ENCODE measurements at regions not wholly inside any gene's neighbourhood (a gene's known extent, or its start where the extent isn't known, plus 50 kb on each side); places are given as distances from the start of the nearest gene placed in this dataset.

DNA sequence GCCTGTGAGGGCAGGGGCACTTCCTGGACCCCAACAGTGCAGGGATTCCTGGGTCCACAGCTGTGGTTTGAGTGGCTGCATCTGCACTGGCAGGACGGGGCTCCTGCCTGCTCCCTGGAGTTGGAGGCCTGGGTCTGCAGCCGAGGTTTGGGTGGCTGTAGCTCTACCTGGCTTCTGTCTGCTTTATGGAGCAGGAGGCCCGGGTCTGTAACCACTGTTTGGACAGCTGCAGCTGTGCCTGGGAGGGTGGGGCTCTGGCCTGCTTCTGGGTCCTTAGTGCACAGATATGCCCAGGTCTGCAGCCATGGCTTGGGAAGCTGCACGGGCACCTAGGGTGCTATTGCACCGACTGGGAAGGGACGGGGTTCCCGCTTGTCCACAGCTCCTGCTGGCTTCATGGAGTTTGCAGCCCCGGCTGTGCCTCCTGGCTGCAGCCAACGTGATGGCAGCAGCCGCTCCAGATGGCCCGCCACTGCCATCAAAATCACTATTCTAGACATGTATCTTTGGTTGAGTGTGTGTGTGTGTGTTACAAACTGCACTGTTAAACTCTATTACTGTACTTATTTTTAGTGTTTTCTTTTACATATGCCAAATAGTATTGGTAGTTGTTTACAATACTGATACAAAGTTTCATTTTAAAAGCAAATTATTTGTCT, 412.3 kb upstream of the KIRREL3 start:
- DNase-seq (ENCODE audit: low spot score) = no peak

DNA sequence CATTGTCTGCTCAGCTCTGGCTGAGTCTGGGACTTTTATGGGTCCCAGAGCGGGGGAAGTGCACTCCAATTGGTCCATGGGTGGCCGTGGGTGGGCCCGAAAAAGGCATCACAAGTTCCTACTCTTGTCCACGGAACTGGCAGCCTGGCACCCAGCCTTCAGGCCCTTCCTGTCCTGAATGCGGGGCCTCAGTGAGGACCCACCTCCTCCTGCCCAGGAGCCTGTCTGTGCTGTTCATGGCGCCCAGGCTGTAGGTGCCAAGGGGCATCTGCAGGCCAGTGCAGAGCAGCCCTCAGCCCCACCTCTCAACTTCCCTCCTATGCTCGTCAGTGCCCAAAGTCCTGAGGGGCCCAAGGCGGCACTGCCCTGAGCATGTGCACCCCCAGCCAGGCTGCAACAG, 411.7 kb upstream of the KIRREL3 start:
- DNase-seq (ENCODE audit: low spot score) = no peak

DNA sequence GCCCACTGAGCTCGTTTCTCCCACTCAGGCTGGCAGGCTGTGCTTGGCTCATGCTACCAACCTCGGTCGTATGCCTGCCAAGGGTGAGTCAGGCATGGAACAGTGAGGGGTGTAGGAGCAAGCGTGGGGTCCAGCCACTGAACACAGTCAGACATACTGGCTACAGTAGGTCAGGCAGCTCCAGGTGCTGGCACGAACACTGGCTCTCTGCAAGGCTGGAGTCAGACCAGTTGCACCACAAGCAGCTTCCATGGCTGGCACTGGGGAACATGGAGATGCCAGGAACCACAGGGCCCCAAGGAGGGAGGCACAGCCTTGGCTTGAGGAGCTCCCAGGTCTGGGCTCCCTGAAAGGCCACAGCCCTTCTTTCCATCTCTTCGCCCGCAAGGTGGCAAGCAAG, 410.7 kb upstream of the KIRREL3 start:
- no peak for DNase-seq (ENCODE audit: low spot score)

DNA sequence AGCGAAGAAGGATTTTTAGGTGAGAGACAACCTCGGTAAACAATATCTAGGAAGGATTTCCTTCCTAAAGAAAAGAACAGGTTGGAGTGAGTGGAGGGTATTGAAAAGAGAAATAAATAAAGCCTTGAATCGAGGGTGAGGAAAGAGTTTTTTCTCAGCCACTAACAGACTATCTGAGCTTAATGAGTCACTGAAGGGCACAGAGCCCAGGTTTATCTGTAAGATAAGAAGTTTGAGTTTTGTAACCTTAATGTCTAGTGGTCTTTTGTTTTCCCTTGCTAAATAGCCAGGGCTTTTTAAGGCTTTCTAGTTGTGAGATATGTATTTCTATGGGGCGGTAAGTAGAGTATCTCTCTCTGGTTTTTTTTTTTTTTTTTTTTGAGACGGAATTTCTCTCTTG, 394.5 kb upstream of the KIRREL3 start:
- DNase-seq (ENCODE audit: low spot score) = no peak

DNA sequence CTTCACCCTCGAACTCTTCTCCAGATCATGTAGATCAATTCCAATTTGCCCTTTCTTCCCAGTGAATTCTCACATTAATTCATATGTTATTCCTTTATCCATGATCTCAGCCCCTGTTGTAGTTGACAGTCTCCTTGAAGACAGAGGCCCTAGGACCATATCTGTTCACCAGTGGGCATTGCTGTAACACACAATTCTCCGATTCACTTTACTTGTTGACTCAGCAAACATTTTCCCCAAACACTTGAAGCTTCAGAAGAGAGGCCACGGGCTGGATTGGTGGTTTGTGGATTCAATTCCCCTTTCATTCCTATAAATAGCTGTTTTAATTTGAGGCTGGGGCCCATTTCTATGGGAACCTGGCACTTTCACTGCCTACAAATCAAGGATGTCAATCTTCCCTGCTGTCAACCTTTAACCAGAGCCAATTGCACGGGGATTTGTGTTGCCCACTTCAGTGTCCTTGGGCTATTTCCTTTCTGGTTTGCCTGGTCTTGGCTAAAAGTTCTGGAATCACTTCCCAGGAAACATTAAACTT, 393.0 kb upstream of the KIRREL3 start:
- DNase-seq (ENCODE audit: low spot score) = no peak

DNA sequence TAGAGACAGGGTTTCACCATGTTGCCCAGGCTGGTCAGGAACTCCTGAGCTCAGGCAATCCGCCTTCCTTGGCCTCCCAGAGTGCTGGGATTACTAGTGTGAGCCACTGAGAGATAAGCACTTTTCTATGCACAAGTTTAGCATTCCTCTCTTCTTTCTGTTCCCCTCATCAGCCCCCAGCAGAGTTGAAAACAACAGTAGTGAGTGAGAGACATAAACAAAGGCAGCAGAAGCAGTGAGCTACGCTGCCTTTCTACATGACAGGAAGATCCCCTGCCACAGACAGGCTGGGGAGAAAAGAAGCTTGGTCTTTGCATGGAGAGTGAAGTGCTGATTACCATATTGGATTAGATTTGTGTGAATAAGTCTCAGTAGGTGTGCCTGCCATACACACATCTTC, 392.0 kb upstream of the KIRREL3 start:
- DNase-seq (ENCODE audit: low spot score) = no peak

DNA sequence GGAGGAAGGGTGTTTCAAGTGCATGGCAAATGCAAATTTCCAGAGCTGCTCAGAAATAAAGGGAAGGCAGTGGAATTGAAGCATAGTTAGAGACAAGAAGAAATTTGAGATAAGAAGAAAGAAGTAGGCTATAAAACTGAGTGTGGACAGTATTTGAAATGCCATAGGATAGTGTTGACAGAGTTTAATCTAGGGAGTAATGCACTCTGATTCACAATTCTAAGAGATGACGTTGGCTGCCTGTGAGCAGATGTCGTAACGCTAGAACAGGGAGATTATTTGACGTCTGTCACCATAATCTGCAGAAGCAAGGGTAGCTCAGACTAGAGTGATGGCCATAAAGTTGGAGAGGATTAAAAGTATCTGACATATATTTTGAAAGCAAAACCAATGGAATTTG, 389.9 kb upstream of the KIRREL3 start:
- no peak for DNase-seq (ENCODE audit: low spot score)

DNA sequence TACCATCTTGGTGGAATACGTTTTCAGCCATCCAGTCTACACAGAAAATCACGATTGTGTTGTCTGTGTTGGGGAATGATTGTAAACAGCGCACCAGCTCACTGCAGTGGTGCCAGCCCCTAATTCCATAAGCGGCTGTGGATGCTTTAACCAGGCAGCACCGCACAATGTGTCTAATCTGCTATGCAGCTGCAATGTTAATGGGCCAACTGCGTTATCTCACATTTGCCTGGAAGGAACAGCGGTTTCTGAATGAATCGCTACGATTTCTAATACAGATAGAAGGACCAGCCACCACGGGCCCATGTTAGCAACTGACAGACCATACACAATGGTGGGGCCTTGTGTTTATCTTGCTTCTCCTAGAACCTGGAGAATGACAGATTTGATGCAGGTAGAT, 384.5 kb upstream of the KIRREL3 start:
- no peak for DNase-seq (ENCODE audit: low spot score)

DNA sequence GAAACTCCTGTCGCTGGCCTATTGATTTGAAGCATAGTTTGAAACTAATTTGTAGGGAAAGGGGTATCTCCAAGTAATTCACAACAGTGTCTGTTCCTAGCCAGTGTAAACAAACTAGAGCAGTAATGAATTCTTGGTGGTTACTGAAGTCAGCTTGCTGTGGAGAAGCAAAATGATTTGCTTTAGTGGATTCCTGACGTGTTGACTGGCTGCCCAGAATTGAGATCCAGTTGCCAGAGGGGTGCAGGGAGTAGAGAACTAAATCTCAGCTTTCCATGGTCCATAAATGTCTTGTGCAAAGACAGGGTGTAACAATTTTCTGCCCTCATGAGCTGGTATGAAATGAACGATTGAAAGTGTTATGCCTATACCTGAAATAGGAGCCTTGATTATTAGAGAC, 382.5 kb upstream of the KIRREL3 start:
- no peak for DNase-seq (ENCODE audit: low spot score)

DNA sequence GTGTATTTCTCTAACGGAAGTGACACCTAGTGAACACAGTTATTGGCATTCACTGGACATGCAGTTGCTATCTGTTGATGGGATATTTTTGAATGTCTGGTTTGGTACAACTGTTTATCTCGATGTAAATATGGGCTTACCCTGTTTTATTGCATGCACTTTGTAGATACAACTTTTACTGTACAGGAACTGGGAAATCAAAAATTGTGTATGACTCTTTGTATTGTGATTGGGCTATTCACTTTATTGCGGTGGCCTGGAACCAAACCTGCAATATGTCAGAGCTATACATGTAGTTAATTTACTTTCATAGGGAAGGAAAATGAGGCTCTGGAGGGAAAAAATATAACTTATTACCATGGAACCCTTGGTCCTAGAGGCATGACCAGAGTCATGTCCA, 380.7 kb upstream of the KIRREL3 start:
- no peak for DNase-seq (ENCODE audit: low spot score)

DNA sequence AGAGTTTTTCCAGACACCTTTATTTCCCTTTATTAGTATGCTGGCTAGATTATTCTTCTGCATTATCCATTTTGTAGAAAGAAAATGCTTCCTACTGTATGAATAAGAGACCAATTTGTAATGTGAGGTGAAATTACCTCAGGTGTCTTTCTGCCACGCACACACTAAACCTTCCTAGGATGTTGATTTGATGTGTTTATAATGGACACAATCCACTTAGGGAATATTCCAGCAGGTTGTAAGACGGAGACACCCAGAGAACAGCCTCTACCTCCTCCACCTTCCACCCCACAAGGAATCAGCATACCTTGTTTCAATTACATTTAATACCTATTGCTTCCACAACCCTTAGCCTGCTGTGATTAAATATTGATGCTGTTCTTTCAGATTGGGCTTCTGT, 379.1 kb upstream of the KIRREL3 start:
- DNase-seq (ENCODE audit: low spot score) = no peak

DNA sequence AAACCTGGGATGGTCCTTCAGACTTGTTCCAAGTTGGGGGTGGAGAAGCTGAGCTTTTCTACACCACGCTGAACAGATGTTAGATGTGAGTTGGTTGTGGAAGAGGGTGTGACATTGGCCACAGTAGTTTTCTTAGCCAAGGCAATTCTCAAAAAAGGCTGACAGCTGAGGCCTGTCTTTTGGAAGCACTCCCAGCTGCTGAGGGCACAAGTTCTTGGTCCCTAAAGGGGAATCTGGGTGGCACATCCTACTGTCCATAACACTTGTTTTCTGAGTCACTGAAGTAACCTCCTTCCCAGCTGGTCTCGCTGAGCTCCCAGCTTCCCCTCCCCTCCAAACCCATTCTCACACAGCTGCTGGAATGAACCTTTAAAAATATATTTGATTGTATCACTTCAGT, 375.7 kb upstream of the KIRREL3 start:
- no peak for DNase-seq (ENCODE audit: low spot score)

DNA sequence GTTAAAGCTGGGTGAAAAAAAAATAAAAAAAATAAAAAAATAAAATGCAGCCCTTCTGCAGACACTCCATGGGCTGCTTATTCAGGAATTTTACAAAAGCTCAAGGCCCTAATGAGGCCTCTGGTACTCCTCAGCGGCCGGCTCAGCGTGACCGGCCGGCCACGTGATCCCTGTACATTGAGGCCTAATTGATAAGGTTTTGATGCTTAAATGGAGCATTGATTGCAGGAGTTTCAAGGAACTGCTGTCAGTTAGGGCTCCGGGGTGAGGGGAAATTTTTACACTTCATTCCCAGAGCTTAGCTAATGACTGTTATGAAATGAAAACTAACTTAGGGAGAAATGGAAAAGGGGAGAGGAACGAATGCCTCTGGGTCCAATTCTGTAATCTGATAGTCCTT, 368.8 kb upstream of the KIRREL3 start:
- no peak for DNase-seq (ENCODE audit: low spot score)

DNA sequence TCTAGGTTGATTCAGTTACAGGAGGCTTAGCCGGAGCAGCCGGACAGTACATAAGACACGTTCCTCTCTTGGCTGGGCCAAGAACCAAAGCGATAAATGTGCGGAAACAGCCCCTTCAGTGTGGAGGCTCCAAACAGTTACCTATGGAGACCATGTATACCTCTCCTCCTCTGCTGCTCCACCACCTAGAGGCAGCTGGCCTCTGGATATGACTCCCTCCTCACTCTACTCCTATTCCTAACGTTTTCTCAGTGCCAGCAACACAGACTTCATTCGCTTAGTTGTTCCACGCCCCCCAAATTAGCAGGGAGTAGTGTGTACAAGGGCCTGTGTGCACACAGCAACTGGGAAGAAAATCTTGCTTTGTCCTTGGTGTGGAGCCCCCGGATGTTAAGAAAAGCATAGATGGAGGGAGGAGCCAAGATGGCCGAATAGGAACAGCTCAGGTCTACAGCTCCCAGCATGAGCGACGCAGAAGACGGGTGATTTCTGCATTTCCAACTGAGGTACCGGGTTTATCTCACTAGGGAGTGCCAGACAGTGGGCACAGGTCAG, 362.3 kb upstream of the KIRREL3 start:
- DNase-seq (ENCODE audit: low spot score) = no peak

DNA sequence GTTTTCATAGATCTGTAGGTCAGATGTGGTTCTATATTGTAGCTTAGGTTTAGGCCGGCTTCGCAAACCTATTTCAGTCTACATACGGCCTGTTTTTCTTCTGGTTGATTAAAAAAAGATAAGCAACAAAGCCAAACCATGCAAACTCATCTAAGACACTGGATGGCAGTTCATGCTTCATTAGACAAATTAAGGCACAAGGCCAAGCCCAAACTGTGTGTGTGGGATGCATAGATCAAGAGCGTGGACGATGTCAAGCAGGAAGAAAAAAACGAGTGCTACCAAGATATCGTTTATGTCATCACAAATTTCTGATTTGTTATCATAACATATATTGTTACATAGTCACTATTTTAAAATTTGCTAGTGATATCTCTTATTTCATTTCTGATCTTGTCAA, 357.6 kb upstream of the KIRREL3 start:
- DNase-seq (ENCODE audit: low spot score) = no peak

DNA sequence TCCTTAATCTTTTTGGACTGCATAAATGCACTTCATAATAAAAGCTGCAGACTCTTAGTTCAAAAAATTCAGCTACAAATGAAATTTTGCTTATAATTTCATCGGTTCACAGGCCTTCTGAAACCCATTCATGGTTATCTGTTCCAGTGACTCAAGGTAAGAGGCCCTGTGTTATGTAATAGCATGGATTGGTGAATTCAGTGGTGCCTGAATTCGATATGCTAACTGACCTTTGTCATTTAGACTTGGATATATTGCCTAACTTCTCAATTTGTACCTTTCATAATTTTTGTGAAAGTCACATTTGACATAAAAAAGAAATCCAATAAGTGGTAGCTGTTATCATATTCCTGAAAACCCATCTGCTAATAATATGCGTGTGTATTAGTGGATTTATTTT, 349.9 kb upstream of the KIRREL3 start:
- no peak for DNase-seq (ENCODE audit: low spot score)

DNA sequence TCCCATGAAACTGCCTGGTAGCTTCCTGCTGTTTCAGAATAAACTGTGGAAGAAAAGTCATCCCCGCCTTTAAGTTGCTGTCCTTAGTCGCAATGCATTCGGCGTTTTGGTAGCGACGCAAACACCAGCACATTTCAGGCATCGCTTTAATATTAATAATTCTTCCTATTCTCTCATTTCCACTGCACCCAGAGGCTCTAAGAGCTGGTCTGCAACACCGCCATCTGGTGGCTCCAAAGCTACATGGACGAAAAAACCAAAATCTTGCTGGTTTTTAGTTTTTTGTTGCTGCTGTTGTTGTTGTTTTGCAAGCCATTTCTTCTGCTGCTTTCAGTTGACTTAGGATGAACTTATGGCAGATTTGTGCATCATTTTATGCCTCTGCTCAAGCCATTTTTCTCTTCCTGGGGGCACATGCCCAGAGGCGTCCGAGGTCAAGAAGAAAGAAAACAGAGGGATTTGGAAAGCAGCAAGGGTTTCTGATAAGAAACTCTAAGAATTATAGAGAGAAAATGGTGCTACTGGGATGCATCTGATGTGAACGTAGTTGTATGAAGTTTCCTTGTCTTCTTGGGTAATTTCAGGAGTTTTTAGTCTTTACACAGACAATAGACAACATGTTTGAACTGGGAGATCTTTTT, 345.4 kb upstream of the KIRREL3 start:
- peak; percentile 51 for DNase-seq (ENCODE audit: low spot score)

DNA sequence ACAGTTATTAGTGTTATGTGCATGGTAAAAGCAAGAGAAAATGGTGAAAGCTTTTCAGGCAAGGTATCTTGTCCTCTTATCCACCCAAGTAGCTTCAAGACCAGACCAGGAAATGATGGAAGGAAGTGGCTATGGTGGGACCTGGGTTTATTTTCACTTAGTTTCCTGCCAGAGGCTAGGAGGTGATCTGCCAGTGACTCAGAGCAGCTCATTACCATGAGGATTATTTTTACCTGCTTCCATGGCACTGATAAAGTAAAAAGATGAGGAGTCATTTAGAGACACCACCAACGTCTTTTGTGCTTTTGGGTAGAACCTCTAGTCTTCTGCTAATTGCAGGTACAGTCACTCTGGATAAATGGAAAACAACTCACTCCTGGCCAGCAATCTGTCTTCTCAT, 339.9 kb upstream of the KIRREL3 start:
- no peak for DNase-seq (ENCODE audit: low spot score)

DNA sequence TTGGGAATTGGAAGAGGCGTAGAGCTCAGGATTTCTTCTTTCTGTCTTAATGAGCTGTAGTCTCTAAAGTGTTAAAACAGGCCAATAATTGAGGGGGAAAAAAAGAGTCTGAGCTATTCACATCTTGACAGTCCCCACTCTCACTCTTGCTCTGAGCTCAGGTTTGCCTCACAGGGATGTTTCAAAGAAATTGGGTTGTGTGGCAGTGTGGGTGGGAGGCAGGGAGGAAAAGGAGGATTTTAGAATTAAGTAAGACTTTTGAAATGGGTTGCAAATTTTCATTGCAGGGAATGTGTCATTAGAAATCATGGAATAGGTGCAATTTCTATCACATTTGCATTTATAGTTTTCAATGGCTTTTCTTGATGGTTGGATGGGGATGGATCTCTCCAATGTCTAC, 338.8 kb upstream of the KIRREL3 start:
- no peak for DNase-seq (ENCODE audit: low spot score)

DNA sequence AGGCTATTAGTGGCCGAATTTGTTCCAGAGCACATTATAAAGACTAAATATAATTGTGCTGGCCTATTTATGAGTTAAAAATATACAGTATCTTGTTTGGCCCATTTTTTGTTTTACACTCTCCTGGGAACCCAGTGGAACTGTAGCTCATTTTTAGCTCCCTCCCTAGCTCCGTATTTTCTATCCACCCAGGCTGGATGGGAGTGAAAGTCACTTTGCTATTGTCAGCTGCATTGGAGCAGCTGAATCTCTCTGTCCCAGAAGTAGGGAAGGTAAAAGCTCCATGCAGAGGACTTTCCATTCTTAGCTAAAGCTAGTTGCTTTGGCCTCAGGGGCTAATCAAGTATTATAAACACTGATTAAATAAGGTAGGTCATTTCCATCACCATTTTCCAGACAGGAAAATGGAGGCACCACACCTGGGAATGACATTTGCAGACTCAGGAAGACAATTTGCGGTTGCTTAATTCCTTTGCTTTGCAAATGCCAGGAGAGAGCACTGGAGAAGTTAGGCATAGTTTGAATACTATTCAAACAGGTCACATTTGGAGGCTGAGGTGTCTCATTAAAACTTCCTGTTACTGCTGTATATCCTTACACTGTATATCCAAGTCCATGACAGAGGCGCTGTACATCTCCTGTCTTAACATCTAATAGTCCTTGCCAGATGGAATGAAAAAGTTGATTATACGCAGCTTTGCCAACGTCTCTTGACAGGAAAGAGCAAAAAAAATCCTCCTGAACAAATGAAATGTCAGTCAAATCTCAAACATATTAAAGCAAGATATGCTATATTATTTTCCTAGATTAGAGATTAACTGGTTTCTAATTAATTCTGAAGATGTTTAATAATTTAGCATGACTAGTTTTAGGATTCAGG, 338.1 kb upstream of the KIRREL3 start:
- no peak for DNase-seq (ENCODE audit: low spot score)

DNA sequence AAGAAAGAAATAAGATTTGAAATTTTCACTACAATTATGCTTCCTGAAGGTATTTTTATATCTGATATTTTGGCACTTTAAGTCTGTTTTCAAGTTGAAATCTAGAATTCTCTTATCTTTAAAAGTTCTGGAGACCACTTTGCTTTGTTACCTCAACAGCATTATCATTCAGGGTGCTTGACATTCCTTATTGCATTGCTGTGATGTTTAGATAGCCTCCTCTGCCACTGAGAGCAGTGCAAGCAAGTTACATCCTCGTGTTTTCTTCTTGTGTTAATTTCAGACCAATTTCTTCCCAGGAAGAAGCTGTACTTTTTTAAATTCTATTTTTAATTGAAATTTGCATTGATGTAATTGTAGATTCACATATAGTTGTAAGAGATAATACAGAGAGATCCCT, 333.9 kb upstream of the KIRREL3 start:
- no peak for DNase-seq (ENCODE audit: low spot score)

DNA sequence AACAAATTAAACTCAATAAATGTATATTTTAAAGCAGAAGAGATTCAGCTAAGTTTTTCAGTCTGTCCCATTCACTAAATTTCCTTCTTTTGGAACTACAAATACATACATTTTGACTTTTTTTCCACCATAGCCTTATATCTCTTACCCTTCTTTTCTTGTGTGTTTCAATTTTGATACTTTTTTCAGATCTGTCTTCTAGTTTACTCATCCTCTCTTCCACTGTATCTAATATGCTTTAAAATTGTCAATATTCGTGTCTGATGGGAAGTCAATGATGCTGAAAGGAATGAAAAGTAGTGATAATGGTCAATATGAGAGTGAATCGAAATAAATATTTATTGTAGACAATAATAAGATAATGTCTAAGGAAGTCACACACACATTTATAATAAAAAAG, 332.3 kb upstream of the KIRREL3 start:
- DNase-seq (ENCODE audit: low spot score) = no peak

DNA sequence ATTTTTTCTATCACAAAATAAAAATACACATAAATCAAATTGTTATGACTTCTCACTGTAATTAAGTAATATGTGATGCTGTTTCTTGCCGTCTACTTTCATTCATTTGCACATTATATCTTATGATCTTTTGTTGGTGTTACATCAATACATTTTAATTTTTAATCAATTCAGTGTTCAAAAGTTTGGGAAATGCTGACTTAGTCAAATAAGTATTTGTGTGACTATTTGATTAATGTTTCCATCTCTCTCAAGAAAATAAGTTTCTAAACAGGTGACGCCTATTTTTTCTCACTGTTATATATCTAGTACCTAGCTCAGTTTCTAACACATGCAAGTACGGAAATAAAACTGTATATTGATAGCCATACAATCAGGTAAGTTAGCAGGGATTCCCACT, 329.5 kb upstream of the KIRREL3 start:
- no peak for DNase-seq (ENCODE audit: low spot score)
